LNCaP clone FGC (cell line): ENCODE measurements at regions not wholly inside any gene's neighbourhood (a gene's known extent, or its start where the extent isn't known, plus 50 kb on each side); places are given as distances from the start of the nearest gene placed in this dataset.

Source experiments
- DNase-seq: peaks from one replicate; pipeline ENCODE4 v3.0.0-alpha.2; 2011; ENCODE audit warnings: low read depth
- H3K4me3 ChIP-seq: 2 replicates; pipeline ENCODE4 v1.5.1; 2011; ENCODE audit warnings: mild to moderate bottlenecking, low read depth, low read length, control low read depth
- CTCF ChIP-seq: IDR thresholded peaks from 2 replicates; pipeline ENCODE4 v1.5.1; 2012; ENCODE audit warnings: mild to moderate bottlenecking; ENCODE audit not compliant: control insufficient read depth, insufficient read depth; ENCODE audit errors: extremely low read depth

DNA sequence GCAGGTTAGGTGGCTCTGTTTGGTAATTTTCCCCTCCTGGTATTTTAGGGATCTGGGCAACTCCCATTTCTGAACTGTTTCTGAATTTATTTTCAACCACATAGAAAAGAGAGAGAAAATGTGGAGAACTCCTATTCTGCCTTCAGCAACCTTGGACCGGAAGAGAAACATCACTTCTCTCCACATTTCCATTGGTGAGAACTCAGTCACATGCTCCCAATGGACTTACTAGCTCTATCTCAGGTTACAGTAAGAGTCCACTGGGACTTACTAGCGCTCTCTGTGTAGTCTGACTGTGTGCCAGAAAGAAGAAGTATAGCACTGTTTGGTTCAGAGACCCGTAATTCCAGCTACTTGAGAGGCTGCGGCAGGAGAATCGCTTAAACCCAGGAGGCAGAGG is 383.2 kb downstream of the DUSP6 start:
- H3K4me3 ChIP-seq, result no peak overlapping the region
- no peak for TF ChIP-seq CTCF
- DNase-seq, result no peak

DNA sequence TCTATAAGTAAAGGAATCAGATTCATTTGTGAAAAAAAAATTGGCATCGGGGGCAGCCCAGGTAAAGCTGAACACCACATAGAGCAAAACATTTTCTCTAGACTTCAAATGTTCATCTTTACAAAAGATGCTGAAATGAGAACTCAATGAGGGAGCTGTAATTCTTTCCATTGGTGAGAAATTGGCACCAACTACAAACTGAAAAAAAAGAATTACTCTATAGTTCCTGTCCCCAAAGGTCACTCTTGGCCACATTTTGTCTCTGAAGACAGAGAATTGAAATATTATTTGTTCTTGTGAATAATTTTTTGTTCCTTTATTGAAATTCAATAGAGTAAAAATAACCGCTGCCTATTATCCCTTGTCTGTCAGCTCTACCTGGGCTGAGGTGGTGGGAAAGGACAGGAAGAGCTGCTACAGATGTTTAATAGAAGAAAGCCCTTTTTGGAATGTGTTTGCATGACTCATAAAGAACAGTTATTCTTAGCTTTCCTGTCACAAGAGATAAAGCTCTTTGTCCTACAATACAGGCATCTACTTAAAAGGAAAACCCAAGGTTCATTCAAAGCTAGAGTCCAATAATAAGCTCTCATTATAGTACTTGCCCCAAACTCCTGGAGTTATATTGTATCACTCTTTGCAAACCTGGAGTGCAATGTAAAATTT is 380.1 kb upstream of the KITLG start:
- no peak for TF ChIP-seq CTCF
- H3K4me3 ChIP-seq, result no peak overlapping the region
- no peak for DNase-seq

GRCh38 chr12:88958946-88959345 is 378.7 kb upstream of the KITLG start:
- DNase-seq, result no peak
- no peak for TF ChIP-seq CTCF
- no peak overlapping the region for H3K4me3 ChIP-seq

GRCh38 chr12:88958153-88958552 is 377.9 kb upstream of the KITLG start:
- H3K4me3 ChIP-seq, result no peak overlapping the region
- TF ChIP-seq CTCF, result no peak
- peak; percentile 44 for DNase-seq

DNA sequence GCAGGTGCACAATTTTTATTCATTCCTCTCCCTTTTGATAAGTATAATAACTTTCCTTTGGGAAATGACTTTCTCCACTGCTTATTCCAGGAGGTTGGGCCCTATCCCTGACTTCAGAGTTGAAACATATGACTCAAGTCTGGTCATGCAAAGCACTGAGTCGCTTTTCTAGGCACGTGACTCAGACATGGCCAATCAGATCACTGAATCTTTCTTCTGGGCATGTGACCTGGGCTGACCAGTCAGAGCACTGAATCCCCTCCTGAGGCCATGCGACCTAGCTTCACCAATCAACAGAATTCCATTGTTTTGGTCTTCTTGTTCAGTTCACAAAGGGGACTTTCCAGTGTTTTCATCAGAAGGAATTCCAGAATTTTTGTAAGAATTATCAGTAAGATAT is 377.1 kb upstream of the KITLG start:
- no peak overlapping the region for H3K4me3 ChIP-seq
- TF ChIP-seq CTCF, result no peak
- no peak for DNase-seq

DNA sequence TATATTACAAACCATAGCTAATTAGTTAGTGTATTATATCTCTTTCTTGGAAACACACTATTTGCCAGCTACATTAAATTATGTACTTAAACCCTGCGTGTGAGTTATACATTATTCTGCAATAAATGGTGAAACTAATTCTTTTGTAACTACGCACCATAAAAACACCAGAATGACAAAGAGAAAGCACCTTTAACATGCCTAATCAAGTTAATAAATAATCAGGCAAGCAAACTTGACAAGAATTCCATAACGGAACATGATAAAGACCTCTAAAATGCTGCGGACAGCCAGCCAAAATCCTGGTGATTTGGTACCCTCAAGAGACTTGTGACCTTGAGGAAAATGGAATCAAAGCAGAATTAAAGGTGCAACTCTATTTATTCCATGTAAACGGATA is 375.3 kb upstream of the KITLG start:
- TF ChIP-seq CTCF, result no peak
- no peak for DNase-seq
- H3K4me3 ChIP-seq, result no peak overlapping the region

- H3K4me3 ChIP-seq, result no peak overlapping the region
- TF ChIP-seq CTCF, result no peak
- DNase-seq, result no peak
Measured at GRCh38 chr12:88953029-88953586, 372.8 kb upstream of the KITLG start.
